HUES48 (cell line): ENCODE measurements at regions not wholly inside any gene's neighbourhood (a gene's known extent, or its start where the extent isn't known, plus 50 kb on each side); places are given as distances from the start of the nearest gene placed in this dataset.
"Not testable (repeated sequence)": the region's sequence is repeated elsewhere in the genome, so short reads cannot be mapped to it uniquely, and the experiment has no call there.

Experiments
- H3K27ac ChIP-seq: one replicate; pipeline ENCODE4 v1.7.0; 2013; ENCODE audit warnings: low read depth, low read length, inconsistent platforms
- H3K27me3 ChIP-seq: 2 replicates; pipeline ENCODE4 v1.6.1; 2013; ENCODE audit warnings: mild to moderate bottlenecking, low read length; ENCODE audit not compliant: control insufficient read depth, insufficient read depth
- H3K36me3 ChIP-seq: 2 replicates; pipeline ENCODE4 v1.6.1; 2013; ENCODE audit warnings: low read length; ENCODE audit not compliant: control insufficient read depth, insufficient read depth
- H3K4me1 ChIP-seq: 2 replicates; pipeline ENCODE4 v1.6.1; 2013; ENCODE audit warnings: mild to moderate bottlenecking, low read length; ENCODE audit not compliant: control insufficient read depth, insufficient read depth
- H3K4me3 ChIP-seq: 2 replicates; pipeline ENCODE4 v1.5.1; 2013; ENCODE audit warnings: mild to moderate bottlenecking, low read depth, low read length
- H3K9ac ChIP-seq: 2 replicates; pipeline ENCODE4 v1.6.1; 2013; ENCODE audit warnings: mild to moderate bottlenecking, low read depth, low read length, moderate library complexity
- H3K9me3 ChIP-seq: 2 replicates; pipeline ENCODE4 v1.6.1; 2013; ENCODE audit warnings: low read length; ENCODE audit not compliant: control insufficient read depth, insufficient read depth

DNA sequence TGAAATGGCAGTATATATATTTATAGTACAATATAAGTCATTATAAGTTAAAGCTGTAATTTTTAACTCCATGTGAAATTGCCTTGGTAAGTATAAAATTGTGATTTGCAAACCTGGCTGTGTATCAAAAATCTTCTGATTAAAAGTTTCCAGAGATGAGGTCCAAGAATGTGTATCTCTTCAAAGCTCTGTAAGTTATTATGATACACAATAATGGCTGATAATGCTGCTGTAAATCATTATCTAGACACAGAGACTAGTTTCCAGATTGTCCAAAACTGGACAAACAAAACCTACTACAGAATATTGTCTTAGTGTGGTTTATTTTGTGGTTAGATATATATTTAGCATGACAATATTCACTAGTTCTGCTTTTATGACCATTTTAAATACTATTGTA, 514.8 kb downstream of the SLC6A15 start:
- Histone ChIP-seq H3K9me3 (no peaks in the 10 kb centered on the region), H3K4me3 (no peak overlapping the region), H3K27ac (no peak overlapping the region), H3K9ac (no peak overlapping the region), H3K4me1 (peaks cover 4% of the 10 kb centered on the region; the same call in 1 of the 2 replicates), H3K27me3 (no peaks in the 10 kb centered on the region), H3K36me3 (no peaks in the 10 kb centered on the region)

GRCh38 chr12:84397263-84397662, 515.3 kb downstream of the SLC6A15 start:
- Histone ChIP-seq H3K9ac (no peak overlapping the region), H3K4me1 (peaks cover 4% of the 10 kb centered on the region; the same call in 1 of the 2 replicates), H3K27ac (no peak overlapping the region), H3K4me3 (no peak overlapping the region), H3K36me3 (no peaks in the 10 kb centered on the region), H3K27me3 (no peaks in the 10 kb centered on the region), H3K9me3 (no peaks in the 10 kb centered on the region)

DNA sequence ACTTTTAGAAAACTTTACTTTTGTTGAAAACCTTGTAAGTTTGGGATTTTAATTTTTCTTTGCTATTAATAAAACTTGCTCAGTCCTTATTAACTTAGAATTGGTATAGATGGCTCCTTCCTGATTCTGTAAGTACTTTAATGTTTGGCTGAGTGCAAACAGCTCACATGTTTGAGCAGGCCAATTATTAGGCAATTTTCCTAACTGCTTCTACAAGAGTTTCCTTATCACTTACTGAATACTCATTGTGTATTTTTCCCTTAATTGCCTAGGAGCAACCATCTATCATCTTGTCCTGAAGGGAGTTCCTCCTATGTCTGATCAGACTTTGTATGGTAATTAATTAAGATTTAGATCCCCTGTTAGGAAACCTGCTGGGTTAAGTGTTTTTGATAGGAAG, 521.4 kb downstream of the SLC6A15 start:
- not testable (repeated sequence) for H3K27me3 ChIP-seq, H3K27ac ChIP-seq, H3K9ac ChIP-seq, H3K36me3 ChIP-seq, H3K4me3 ChIP-seq, H3K4me1 ChIP-seq
- peaks cover 13% of the 10 kb centered on the region for H3K9me3 ChIP-seq

GRCh38 chr12:84384384-84384783, 528.2 kb downstream of the SLC6A15 start:
- H3K27ac ChIP-seq = no peak overlapping the region
- H3K4me3 ChIP-seq = no peak overlapping the region
- H3K4me1 ChIP-seq = no peaks in the 10 kb centered on the region
- H3K36me3 ChIP-seq = no peaks in the 10 kb centered on the region
- no peak overlapping the region for H3K9ac ChIP-seq
- H3K9me3 ChIP-seq = no peaks in the 10 kb centered on the region
- no peaks in the 10 kb centered on the region for H3K27me3 ChIP-seq

DNA sequence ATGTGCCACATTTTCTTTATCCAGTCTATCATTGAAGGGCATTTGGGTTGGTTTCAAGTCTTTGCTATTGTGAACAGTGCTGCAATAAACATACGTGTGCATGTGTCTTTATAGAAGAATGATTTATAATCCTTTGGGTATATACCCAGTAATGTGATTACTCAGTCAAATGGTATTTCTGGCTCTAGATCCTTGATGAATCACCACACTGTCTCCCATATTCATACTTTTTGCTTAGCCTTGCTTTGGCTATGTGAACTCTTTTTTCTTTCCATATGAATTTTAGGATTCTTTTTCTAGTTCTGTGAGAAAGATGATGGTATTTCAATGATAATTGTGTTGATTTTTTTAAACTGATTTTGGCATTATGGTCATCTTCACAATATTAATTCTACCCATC, 530.1 kb downstream of the SLC6A15 start:
- H3K27ac ChIP-seq, H3K4me1 ChIP-seq, H3K9me3 ChIP-seq, H3K4me3 ChIP-seq, H3K27me3 ChIP-seq, H3K9ac ChIP-seq, H3K36me3 ChIP-seq: not testable (repeated sequence)

- Histone ChIP-seq H3K36me3 (no peaks in the 10 kb centered on the region), H3K4me1 (no peaks in the 10 kb centered on the region), H3K9ac (no peak overlapping the region), H3K27ac (no peak overlapping the region), H3K9me3 (no peaks in the 10 kb centered on the region), H3K27me3 (no peaks in the 10 kb centered on the region), H3K4me3 (no peak overlapping the region)
Observed at GRCh38 chr12:84376320-84376719, 536.3 kb downstream of the SLC6A15 start.

- no peaks in the 10 kb centered on the region for H3K4me1 ChIP-seq
- H3K27me3 ChIP-seq = no peaks in the 10 kb centered on the region
- H3K9ac ChIP-seq = no peak overlapping the region
- H3K27ac ChIP-seq = no peak overlapping the region
- H3K9me3 ChIP-seq = no peaks in the 10 kb centered on the region
- no peaks in the 10 kb centered on the region for H3K36me3 ChIP-seq
- no peak overlapping the region for H3K4me3 ChIP-seq
Observed at GRCh38 chr12:84375449-84376170, 537.0 kb downstream of the SLC6A15 start.

- Histone ChIP-seq H3K27ac (no peak overlapping the region), H3K4me1 (no peaks in the 10 kb centered on the region), H3K27me3 (no peaks in the 10 kb centered on the region), H3K4me3 (no peak overlapping the region), H3K36me3 (no peaks in the 10 kb centered on the region), H3K9me3 (no peaks in the 10 kb centered on the region), H3K9ac (no peak overlapping the region)
Observed at GRCh38 chr12:84362552-84362897, 550.1 kb downstream of the SLC6A15 start.

GRCh38 chr12:84361651-84362551, 550.7 kb downstream of the SLC6A15 start:
- no peaks in the 10 kb centered on the region for H3K36me3 ChIP-seq
- H3K27me3 ChIP-seq = no peaks in the 10 kb centered on the region
- no peaks in the 10 kb centered on the region for H3K4me1 ChIP-seq
- H3K4me3 ChIP-seq = no peak overlapping the region
- no peaks in the 10 kb centered on the region for H3K9me3 ChIP-seq
- no peak overlapping the region for H3K27ac ChIP-seq
- no peak overlapping the region for H3K9ac ChIP-seq

- no peaks in the 10 kb centered on the region for H3K4me1 ChIP-seq
- no peak overlapping the region for H3K9ac ChIP-seq
- H3K36me3 ChIP-seq = no peaks in the 10 kb centered on the region
- no peaks in the 10 kb centered on the region for H3K9me3 ChIP-seq
- no peak overlapping the region for H3K27ac ChIP-seq
- H3K4me3 ChIP-seq = no peak overlapping the region
- H3K27me3 ChIP-seq = no peaks in the 10 kb centered on the region
Observed at GRCh38 chr12:84357314-84357713, 555.3 kb downstream of the SLC6A15 start.

DNA sequence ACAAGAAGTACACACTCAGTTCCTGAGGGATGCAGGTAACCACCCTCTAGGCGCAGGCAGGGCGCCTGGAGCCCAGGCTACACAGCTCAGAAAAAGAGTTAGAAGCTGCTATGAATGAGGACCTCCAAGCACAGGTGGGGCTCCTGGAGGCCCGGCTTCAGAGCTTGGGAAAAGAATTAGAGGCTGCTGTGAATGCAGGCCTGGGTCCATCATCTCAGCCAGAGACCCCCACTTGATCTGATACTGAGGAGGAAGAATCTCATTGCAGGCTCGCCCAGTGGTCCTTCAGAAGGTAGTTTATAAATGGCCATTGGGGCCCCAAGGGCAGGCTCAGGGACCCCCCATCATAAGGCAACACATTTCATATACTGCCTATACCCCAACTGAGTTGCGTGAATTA, 556.4 kb downstream of the SLC6A15 start:
- Histone ChIP-seq H3K4me3 (no peak overlapping the region), H3K9me3 (no peaks in the 10 kb centered on the region), H3K9ac (no peak overlapping the region), H3K36me3 (no peaks in the 10 kb centered on the region), H3K4me1 (no peaks in the 10 kb centered on the region), H3K27me3 (no peaks in the 10 kb centered on the region), H3K27ac (no peak overlapping the region)
